T-helper 17 cell (primary cell): ENCODE measurements at regions not wholly inside any gene's neighbourhood (a gene's known extent, or its start where the extent isn't known, plus 50 kb on each side); places are given as distances from the start of the nearest gene placed in this dataset.

Experiments used
- ATAC-seq: fragments of 150-1000 bp; cut with Tn5 transposase; 2 replicates; pipeline ENCODE4 v1.10.0; 2021; ENCODE audit warnings: mild to moderate bottlenecking, moderate library complexity
- DNase-seq, 3 donors: peaks; one replicate each; pipeline versions ENCODE4 v3.0.0 to v3.0.0-alpha.2; 2020 to 2021
- H3K9me3 ChIP-seq: one replicate; pipeline ENCODE4 v1.7.0; 2013; ENCODE audit warnings: low read length, mild to moderate bottlenecking; ENCODE audit not compliant: control insufficient read depth, poor library complexity, severe bottlenecking
- H3K27ac Mint-ChIP-seq: one replicate; pipeline ENCODE4 v1.8.0; 2022; ENCODE audit warnings: mild to moderate bottlenecking, moderate library complexity, mixed read lengths
- H3K27me3 Mint-ChIP-seq: one replicate; pipeline ENCODE4 v1.8.0; 2022; ENCODE audit warnings: mixed read lengths
- H3K36me3 Mint-ChIP-seq: one replicate; pipeline ENCODE4 v1.8.0; 2022; ENCODE audit warnings: low read depth, mixed read lengths
- H3K4me1 Mint-ChIP-seq: one replicate; pipeline ENCODE4 v1.8.0; 2022; ENCODE audit warnings: mild to moderate bottlenecking, mixed read lengths
- H3K4me3 Mint-ChIP-seq: one replicate; pipeline ENCODE4 v1.8.0; 2022; ENCODE audit warnings: mild to moderate bottlenecking, moderate library complexity, mixed read lengths

DNA sequence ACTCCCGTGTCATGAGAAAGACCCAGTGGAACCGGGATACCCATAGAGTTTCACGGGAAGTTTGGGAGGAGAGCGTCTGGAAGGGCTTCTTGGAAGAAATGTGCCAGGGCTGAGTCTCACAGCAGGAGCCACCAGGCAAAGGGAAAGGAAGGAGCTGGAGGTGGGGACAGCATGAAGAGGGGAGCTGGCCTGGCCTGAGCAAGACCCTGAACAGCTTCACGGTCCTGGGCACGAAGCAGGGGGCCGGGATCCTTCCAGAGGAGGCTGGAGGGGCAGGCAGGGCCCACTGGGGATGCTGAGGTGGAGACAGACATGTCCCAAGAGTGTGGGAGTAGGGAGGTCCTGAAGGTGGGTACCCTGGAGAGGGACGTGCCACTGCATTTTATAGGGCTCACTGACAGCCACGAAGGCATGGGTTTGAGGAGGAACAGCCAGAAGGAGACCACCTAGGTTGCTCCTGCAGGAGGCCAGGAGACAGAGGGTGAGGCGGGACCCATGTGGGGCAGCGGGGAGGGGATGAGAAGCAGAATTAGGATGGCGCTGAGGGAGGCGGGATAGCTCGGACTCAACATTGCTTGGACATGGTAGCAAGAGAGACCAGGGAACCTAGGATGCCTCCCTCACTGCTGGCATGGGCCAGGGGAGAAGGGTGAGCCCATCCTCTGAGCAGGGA is 168.1 kb upstream of the ID2 start:
- H3K9me3 ChIP-seq: no peaks in the 10 kb centered on the region
- Mint-ChIP-seq H3K36me3 (peaks cover 5% of the 10 kb centered on the region), H3K4me3 (peak overlapping the region; percentile 19), H3K27me3 (no peaks in the 10 kb centered on the region), H3K27ac (peak overlapping the region; percentile 91), H3K4me1 (peaks cover 22% of the 10 kb centered on the region)
- DNase-seq: no peak
- ATAC-seq: no peak

DNA sequence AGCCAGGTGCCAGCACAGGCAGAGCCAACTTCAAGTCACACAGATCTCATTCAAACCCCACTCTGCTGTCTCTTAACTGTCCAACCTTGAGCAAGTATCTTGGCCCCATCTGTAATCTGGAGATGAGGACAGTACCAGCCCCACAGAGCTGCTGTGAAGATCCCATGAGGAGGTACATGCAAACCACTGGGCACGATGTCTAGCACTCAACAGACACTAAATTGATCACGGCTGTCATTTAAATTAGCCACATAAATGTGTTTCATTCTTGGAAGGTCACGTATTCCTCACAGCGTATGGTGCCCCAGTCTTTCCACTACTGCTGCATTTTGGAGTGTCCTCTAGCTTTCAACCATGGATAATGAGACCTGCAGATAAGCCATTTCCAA is 167.6 kb upstream of the ID2 start:
- peaks cover 22% of the 10 kb centered on the region for H3K4me1 Mint-ChIP-seq
- H3K27ac Mint-ChIP-seq: peak overlapping the region; percentile 91
- H3K4me3 Mint-ChIP-seq: no peak overlapping the region
- no peak for ATAC-seq
- H3K36me3 Mint-ChIP-seq: peaks cover 5% of the 10 kb centered on the region
- no peaks in the 10 kb centered on the region for H3K27me3 Mint-ChIP-seq
- no peak for DNase-seq
- H3K9me3 ChIP-seq: no peaks in the 10 kb centered on the region

DNA sequence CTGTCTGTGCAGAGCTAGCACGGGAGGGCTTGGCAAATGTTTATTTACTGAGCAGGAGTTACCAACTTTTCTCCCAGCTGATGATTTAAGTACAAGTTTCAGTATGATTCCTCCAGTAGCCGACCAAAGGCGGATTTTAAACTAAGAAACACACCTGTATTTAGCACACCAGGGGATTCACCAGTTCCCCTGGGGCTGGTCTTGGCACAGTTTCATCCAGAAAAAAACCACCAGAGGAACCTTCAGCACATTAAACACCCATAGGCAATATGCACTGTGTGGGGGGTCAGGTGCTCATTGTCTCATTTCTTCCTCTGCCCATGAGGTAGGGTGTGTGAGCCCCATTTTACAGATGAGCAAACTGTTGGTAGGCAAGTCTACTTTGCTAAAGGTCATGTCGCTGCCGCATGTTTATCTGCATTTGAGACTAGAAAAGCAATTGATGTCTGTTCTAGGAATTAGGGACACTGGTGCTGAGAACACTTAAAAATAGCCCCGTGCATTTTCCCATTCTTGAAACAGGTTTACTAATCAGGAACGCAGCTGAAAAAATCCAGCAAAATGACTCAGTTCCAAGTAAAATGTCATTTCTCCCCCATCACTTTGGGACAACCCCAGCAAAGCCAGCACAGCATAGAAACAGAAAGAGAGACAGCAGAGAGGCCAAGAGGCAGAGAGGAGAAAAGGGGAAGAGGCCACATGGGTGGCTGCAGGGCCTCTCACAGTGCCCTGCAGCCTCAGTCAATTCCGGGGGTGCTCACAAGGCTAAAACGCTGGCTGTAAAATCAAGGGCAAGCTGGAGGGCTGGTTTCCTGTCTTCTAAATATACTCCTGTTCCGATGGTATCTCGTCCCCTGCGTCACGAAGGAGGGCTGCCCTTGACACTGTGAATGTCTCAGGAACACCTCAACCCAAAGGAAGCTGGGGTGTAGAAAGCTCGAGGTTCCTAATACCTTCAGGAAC is 166.8 kb upstream of the ID2 start:
- DNase-seq (peak; percentile 31 to 44 (median 38)), ATAC-seq (peak; percentile 89)
- no peaks in the 10 kb centered on the region for H3K27me3 Mint-ChIP-seq
- peaks cover 5% of the 10 kb centered on the region for H3K36me3 Mint-ChIP-seq
- H3K4me3 Mint-ChIP-seq: peak overlapping the region; percentile 81
- no peaks in the 10 kb centered on the region for H3K9me3 ChIP-seq
- peak overlapping the region; percentile 91 for H3K27ac Mint-ChIP-seq
- peaks cover 22% of the 10 kb centered on the region for H3K4me1 Mint-ChIP-seq

DNA sequence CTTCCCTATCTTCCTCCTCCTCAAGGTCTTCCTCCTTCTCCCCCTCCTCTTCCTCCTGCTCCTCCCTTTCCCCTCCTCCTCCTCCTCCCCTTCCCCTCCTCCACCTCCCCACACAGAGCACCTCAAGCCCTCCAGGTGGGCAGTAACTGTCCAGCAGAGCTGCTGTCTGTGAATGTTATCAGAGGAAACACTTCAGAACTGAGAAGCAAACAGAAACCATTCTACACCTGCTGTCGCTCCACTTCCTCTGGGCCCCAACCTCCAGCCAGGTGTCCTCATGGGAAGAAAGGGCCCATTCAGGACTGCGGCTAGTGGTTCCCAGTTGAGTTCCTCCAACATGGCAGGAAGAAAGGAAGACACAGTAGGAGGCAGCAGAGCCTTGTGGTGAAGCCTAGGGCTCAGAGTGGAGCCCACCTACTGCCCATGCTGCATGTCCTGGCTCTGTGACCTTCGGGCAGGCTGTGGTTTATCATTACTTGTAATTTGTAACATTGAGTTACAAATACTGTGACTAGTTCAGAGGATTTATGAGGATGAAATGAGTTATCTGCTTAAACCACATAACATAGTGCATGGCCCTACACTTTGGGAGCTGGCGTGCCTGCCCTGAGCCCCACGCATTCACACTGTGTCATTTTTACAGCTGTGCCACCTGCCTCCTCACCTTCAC is 165.9 kb upstream of the ID2 start:
- Mint-ChIP-seq H3K27me3 (no peaks in the 10 kb centered on the region), H3K4me3 (peak overlapping the region; percentile 81), H3K4me1 (peaks cover 22% of the 10 kb centered on the region), H3K27ac (peak overlapping the region; percentile 91), H3K36me3 (peaks cover 5% of the 10 kb centered on the region)
- no peaks in the 10 kb centered on the region for H3K9me3 ChIP-seq
- ATAC-seq (peak; percentile 7), DNase-seq (no peak)

DNA sequence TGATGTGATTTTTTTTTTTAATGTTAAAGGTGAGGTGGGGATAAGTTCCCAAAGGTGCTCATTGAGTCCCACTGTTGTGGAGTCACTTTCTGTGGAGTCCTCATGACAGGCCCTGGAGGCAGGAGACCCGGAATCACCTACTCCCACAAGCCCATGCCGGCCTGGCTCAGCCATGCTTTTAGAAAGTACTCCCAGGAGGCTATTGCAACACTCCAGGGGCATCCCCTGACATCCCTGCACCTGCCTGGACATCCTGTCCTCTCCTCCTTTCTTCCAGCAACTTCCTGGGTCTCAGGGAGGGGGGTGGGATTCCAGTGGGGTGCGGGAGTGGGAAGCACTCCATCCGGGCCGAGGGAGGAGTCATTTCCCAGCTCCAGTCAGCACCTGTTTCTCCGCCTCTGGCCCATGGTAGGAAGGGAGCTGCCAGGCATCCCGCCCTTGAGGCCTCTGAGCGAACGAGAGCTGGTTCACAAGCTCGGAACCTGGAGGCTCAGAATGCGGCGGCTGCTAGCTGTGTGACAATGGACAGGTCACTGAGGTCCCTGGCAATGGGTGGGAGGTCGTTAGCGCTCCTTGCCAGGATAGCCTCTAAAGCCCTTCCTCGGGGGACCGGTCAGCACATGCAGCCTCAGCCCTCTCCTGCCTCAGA is 163.9 kb upstream of the ID2 start:
- H3K9me3 ChIP-seq: no peaks in the 10 kb centered on the region
- Mint-ChIP-seq H3K4me3 (no peak overlapping the region), H3K27ac (no peak overlapping the region), H3K36me3 (peaks cover 5% of the 10 kb centered on the region), H3K4me1 (peaks cover 33% of the 10 kb centered on the region), H3K27me3 (no peaks in the 10 kb centered on the region)
- ATAC-seq (no peak), DNase-seq (no peak)

DNA sequence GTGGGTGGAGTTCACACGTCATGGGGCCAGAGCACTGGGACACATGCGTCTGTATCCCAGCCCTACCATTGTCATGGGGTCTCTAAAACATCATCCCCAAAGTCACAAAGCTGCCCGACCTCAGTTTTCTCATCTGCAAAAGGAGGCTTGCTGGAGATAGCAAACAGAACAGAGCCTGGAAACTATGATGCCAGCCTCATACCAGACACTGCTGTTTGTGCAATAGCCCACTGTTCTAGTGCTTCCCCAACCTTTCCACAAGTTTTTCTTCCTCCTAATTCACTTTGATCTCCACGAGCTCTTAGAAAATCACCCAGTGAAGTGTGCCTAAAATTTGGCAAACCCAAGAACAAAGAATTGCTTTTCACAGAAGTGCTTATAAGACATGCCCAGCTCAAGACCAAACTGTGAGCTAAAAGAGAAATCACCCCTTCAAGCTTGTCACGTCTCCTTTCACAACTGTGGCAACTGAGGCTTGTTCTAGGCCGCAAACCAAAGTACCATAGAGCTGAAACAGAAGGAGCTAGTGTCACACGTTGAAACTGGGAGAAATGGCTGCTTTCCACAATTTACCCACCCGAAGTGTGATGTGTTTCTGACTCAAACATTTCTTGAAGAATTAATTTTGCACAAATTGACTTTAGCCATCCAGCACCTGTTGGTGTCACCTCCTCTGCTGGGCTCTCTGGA is 162.7 kb upstream of the ID2 start:
- Mint-ChIP-seq H3K27me3 (no peaks in the 10 kb centered on the region), H3K27ac (peak overlapping the region; percentile 37), H3K4me1 (peaks cover 40% of the 10 kb centered on the region), H3K36me3 (no peaks in the 10 kb centered on the region), H3K4me3 (no peak overlapping the region)
- no peak for DNase-seq
- ATAC-seq: no peak
- H3K9me3 ChIP-seq: no peaks in the 10 kb centered on the region

DNA sequence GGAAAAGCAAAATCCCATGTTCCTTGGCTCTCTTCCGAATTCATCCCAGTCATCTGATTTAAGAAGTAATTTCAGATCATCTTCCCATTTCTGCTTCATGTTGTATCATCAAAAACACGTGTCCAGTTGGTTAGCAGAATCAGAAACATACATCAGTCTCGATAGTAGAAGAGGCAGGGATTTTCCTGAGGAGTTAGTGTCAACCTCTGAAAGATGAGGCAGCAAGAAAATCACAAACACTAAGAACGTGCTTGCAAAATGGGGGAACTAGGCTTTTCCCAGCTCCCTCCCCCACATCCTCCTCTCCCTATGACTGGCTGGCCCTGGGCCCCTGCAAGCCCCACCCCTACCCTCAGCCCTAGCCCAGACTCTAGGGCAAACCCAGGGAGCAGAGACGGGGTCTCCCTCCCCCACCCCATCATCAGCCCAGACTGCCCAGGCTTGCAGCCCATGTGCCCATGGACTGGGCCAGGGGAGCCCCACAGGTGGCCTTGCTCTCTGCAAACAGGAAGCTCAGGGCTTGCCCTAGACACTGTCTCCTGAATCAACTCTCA is 161.0 kb upstream of the ID2 start:
- no peaks in the 10 kb centered on the region for H3K9me3 ChIP-seq
- peaks cover 26% of the 10 kb centered on the region for H3K4me1 Mint-ChIP-seq
- H3K27me3 Mint-ChIP-seq: no peaks in the 10 kb centered on the region
- no peak for DNase-seq
- no peaks in the 10 kb centered on the region for H3K36me3 Mint-ChIP-seq
- peak overlapping the region; percentile 41 for H3K27ac Mint-ChIP-seq
- no peak overlapping the region for H3K4me3 Mint-ChIP-seq
- no peak for ATAC-seq

DNA sequence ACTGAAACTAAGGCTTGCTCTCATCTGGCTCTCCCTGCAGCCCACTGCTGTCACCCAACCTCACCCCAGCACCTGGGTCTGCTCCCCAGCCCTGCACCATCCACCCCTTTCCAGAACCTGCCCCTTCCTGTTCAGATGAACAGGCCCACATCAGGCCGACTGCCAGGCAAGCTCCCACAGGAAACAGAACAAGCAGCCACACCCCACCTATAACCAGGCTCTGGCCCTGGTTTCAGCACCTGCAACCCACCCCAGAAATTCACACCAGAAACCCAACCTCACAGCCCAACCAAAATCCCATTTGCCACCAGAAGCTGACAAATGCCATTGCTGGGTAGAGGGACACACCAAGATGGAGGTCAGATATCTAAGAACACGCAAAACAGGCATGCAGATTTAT is 159.2 kb upstream of the ID2 start:
- no peaks in the 10 kb centered on the region for H3K36me3 Mint-ChIP-seq
- no peaks in the 10 kb centered on the region for H3K9me3 ChIP-seq
- DNase-seq (no peak), ATAC-seq (peak; percentile 32)
- peak overlapping the region; percentile 84 for H3K27ac Mint-ChIP-seq
- peak overlapping the region; percentile 42 for H3K4me3 Mint-ChIP-seq
- no peaks in the 10 kb centered on the region for H3K27me3 Mint-ChIP-seq
- H3K4me1 Mint-ChIP-seq: peaks cover 21% of the 10 kb centered on the region

DNA sequence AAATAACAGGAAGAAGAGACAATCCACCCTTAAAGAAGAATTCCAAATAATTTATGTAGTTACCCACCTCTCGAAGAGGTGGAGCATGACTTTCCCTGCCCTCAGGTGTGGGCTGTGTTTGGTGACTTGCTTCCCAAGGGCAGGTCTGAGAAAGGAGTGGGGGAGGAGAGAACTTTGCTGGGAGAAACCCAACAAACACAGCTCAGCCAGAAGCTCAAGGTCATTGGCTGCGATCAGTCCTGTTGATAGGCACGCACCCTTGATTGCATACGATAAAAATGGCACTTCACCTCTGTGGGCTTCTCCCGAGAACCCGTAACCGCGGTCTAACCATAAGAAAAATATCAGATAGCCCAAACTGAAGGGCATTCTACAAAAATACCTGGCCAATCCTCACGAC is 157.5 kb upstream of the ID2 start:
- Mint-ChIP-seq H3K4me1 (peaks cover 29% of the 10 kb centered on the region), H3K27ac (no peak overlapping the region), H3K36me3 (no peaks in the 10 kb centered on the region), H3K27me3 (no peaks in the 10 kb centered on the region), H3K4me3 (no peak overlapping the region)
- ATAC-seq (no peak), DNase-seq (no peak)
- H3K9me3 ChIP-seq: no peaks in the 10 kb centered on the region

DNA sequence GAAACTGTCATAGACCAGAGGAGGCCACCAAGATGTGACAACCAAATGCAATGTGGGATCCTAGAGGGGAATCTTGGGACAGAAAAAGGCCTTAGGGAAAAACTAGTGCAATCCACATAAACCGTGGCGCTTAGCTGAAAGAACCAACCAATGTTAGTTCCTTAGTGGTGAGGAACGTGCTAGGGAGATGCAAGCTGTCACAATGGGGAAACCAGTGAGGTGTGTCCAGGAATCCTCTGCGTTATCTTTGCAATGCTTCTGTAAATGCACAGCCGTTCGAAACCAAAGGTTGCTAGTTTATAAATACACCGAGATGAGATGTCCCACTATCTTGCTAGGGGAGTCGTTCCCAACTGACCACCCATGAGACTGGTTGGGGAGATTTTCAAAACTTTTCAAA is 157.0 kb upstream of the ID2 start:
- H3K27ac Mint-ChIP-seq: no peak overlapping the region
- no peak for ATAC-seq
- H3K9me3 ChIP-seq: no peaks in the 10 kb centered on the region

DNA sequence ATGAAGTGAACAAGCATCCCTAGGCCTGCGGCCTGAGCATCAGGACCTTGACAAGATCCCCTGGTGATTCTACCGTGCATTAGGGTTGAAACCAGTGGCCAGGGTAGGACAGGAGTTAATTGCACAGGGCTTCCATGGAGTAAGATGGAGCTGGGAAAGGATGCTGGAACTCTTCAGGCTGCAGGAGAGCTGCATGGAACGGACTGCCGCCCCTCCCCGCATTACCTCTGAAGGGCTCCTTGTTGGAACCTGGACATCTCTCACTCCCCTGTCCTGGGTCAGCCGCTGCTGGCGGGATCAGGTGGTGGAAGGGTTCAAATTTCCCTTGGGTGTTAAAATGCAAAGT is 156.6 kb upstream of the ID2 start:
- H3K9me3 ChIP-seq: no peaks in the 10 kb centered on the region
- Mint-ChIP-seq H3K27me3 (no peaks in the 10 kb centered on the region), H3K4me3 (no peak overlapping the region), H3K4me1 (peaks cover 32% of the 10 kb centered on the region), H3K36me3 (peaks cover 3% of the 10 kb centered on the region), H3K27ac (no peak overlapping the region)
- ATAC-seq (no peak), DNase-seq (no peak)

More for the DNA sequence above, 157.0 kb upstream of the ID2 start:
- no peak overlapping the region for H3K4me3 Mint-ChIP-seq
- peaks cover 3% of the 10 kb centered on the region for H3K36me3 Mint-ChIP-seq
- peaks cover 32% of the 10 kb centered on the region for H3K4me1 Mint-ChIP-seq
- H3K27me3 Mint-ChIP-seq: no peaks in the 10 kb centered on the region
- no peak for DNase-seq

DNA sequence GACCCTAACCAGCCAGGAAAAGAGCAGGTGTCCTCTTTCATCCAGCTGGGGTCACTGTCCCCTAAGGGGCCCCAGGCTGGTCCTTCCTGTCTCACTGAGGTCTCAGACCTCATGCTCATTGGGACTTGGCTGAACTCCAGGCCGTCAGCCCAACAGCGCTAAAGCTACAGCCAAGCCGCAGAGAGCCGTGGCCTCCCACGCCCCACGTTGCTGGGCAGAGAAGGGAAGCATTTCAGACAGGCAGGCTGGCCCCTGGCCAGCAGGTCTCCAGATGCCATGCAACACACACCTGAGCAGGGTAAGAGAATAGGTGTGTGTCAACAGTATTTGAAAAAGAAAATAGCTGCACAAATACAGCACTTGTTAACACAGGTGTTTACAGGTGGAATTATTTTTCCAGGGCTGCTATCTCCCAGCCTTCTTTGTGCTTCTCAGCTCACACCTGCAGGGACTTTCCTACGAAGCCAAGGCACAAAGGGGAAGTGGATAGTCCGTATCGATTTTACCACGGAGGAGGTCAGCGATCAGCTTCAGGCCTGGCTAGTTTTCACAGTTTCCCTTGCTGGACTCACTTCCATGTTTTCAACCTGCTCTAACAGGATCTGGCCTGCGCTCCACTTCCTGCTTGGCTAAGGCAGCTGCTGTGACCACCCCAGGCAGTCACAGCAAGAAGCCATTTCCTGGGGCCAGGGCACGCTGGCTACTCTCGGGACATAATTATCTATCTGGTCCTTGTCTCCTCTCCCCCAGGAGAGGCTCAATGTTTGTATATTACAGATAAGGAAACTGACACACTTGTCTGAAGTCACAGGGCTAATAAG is 156.1 kb upstream of the ID2 start:
- Mint-ChIP-seq H3K36me3 (peaks cover 3% of the 10 kb centered on the region), H3K27ac (peak overlapping the region; percentile 35), H3K4me3 (no peak overlapping the region), H3K4me1 (peaks cover 32% of the 10 kb centered on the region), H3K27me3 (no peaks in the 10 kb centered on the region)
- DNase-seq: no peak
- ATAC-seq: peak; percentile 28
- H3K9me3 ChIP-seq: no peaks in the 10 kb centered on the region
